ENCODE measurements at regions not wholly inside any gene's neighbourhood (a gene's known extent, or its start where the extent isn't known, plus 50 kb on each side); places are given as distances from the start of the nearest gene placed in this dataset.
"Not testable (repeated sequence)": the region's sequence is repeated elsewhere in the genome, so short reads cannot be mapped to it uniquely, and the experiment has no call there.

- not testable (repeated sequence) for H3F3A ChIP-seq (replicated peaks; ENCODE audit: low read depth); H3K79me2 ChIP-seq (replicated peaks; ENCODE audit: insufficient read depth); H3K4me3 Mint-ChIP-seq; H2AFZ ChIP-seq; ATAC-seq; H3K36me3 Mint-ChIP-seq (ENCODE audit: low read depth); H3K36me3 ChIP-seq (ENCODE audit: insufficient read depth); H3K4me1 Mint-ChIP-seq; H3K27me3 ChIP-seq (ENCODE audit: insufficient read depth); H4K20me1 ChIP-seq (replicated peaks; ENCODE audit: insufficient read depth); H3K27me3 Mint-ChIP-seq (ENCODE audit: insufficient read depth, low read depth, poor library complexity); H3K27ac ChIP-seq (ENCODE audit: low read depth); H3K4me1 ChIP-seq (ENCODE audit: insufficient read depth); H3K4me3 ChIP-seq; DNase-seq (ENCODE audit: low spot score); H3K9me2 ChIP-seq (ENCODE audit: insufficient read depth); H3K4me2 ChIP-seq; H3K27ac Mint-ChIP-seq
- H3K9me3 Mint-ChIP-seq: peaks cover 11% of the 10 kb centered on the region; the same call in 2 of the 3 replicates
Measured at GRCh38 chr13:97770231-97770630, 183.2 kb upstream of the IPO5 start.

GRCh38 chr13:97772466-97772865, 181.0 kb upstream of the IPO5 start:
- H3K9me3 Mint-ChIP-seq: peaks cover 15% of the 10 kb centered on the region; the same call in 2 of the 3 replicates
- H3K9me2 ChIP-seq (ENCODE audit: insufficient read depth); ATAC-seq: not testable (repeated sequence)

GRCh38 chr13:97774391-97775100, 178.9 kb upstream of the IPO5 start:
- not testable (repeated sequence) for H3K27ac Mint-ChIP-seq

More at GRCh38 chr13:97772466-97772865, 181.0 kb upstream of the IPO5 start:
- not testable (repeated sequence) for H3K27ac ChIP-seq (ENCODE audit: low read depth); H4K20me1 ChIP-seq (replicated peaks; ENCODE audit: insufficient read depth); H3K36me3 ChIP-seq (ENCODE audit: insufficient read depth); H3F3A ChIP-seq (replicated peaks; ENCODE audit: low read depth); H3K36me3 Mint-ChIP-seq (ENCODE audit: low read depth); H3K4me2 ChIP-seq; H3K4me1 ChIP-seq (ENCODE audit: insufficient read depth); H2AFZ ChIP-seq; H3K4me3 Mint-ChIP-seq; DNase-seq (ENCODE audit: low spot score); H3K79me2 ChIP-seq (replicated peaks; ENCODE audit: insufficient read depth); H3K4me1 Mint-ChIP-seq; H3K4me3 ChIP-seq; H3K27ac Mint-ChIP-seq; H3K27me3 Mint-ChIP-seq (ENCODE audit: insufficient read depth, low read depth, poor library complexity); H3K27me3 ChIP-seq (ENCODE audit: insufficient read depth)

DNA sequence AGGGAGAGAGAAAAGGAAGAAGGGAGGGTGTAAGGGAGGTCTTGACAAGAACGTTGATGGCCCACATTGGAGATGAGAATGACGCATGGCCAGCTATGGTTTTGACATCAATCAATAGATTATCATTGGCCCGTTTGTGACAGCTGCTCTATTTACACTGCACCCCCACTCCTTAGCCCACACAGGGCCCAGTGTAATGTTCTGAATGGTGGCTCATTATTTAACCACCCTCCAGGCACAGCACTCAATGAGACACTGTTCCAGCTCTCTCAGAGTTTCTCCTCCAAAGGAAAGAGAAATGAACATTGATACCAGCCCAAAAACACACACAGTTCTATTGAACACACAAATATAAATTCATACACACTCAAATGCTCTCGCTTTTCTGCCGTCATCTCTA, 173.0 kb upstream of the IPO5 start:
- H3K79me2 ChIP-seq (replicated peaks; ENCODE audit: insufficient read depth): no peaks in the 10 kb centered on the region
- H3K9me2 ChIP-seq (ENCODE audit: insufficient read depth): peaks cover 11% of the 10 kb centered on the region; the same call in 1 of the 2 replicates
- no peaks in the 10 kb centered on the region for H3K36me3 ChIP-seq (ENCODE audit: insufficient read depth)
- Mint-ChIP-seq H3K27ac (no peak overlapping the region), H3K9me3 (peaks cover 15% of the 10 kb centered on the region; the same call in 2 of the 3 replicates), H3K4me1 (no peaks in the 10 kb centered on the region), H3K36me3 (ENCODE audit: low read depth) (no peaks in the 10 kb centered on the region), H3K4me3 (no peak overlapping the region), H3K27me3 (ENCODE audit: insufficient read depth, low read depth, poor library complexity) (peaks cover 3% of the 10 kb centered on the region)
- H3K4me1 ChIP-seq (ENCODE audit: insufficient read depth): no peaks in the 10 kb centered on the region
- no peaks in the 10 kb centered on the region for H4K20me1 ChIP-seq (replicated peaks; ENCODE audit: insufficient read depth)
- ATAC-seq (no peak), DNase-seq (ENCODE audit: low spot score) (no peak)
- TF ChIP-seq ETS1 (IDR thresholded peaks at IDR 0.05) (no peak), NANOG (IDR thresholded peaks at IDR 0.05; ENCODE audit: borderline replicate concordance) (no peak), JUNB (IDR thresholded peaks at IDR 0.05; ENCODE audit: unreplicated experiment) (no peak)
- H3K4me3 ChIP-seq: no peak overlapping the region
- no peak overlapping the region for H3K27ac ChIP-seq (ENCODE audit: low read depth)
- no peaks in the 10 kb centered on the region for H3F3A ChIP-seq (replicated peaks; ENCODE audit: low read depth)
- no peaks in the 10 kb centered on the region for H3K27me3 ChIP-seq (ENCODE audit: insufficient read depth)
- no peak overlapping the region for H3K4me2 ChIP-seq
- no peak overlapping the region for H2AFZ ChIP-seq

More at GRCh38 chr13:97774391-97775100, 178.9 kb upstream of the IPO5 start:
- peaks cover 15% of the 10 kb centered on the region; the same call in 2 of the 3 replicates for H3K9me3 Mint-ChIP-seq
- not testable (repeated sequence) for H2AFZ ChIP-seq; H4K20me1 ChIP-seq (replicated peaks; ENCODE audit: insufficient read depth); H3K79me2 ChIP-seq (replicated peaks; ENCODE audit: insufficient read depth); H3K4me2 ChIP-seq; H3K27ac ChIP-seq (ENCODE audit: low read depth); H3K4me1 ChIP-seq (ENCODE audit: insufficient read depth); H3K9me2 ChIP-seq (ENCODE audit: insufficient read depth); H3F3A ChIP-seq (replicated peaks; ENCODE audit: low read depth); H3K27me3 ChIP-seq (ENCODE audit: insufficient read depth); H3K4me3 Mint-ChIP-seq; H3K27me3 Mint-ChIP-seq (ENCODE audit: insufficient read depth, low read depth, poor library complexity); H3K4me1 Mint-ChIP-seq; ATAC-seq; H3K4me3 ChIP-seq; H3K36me3 ChIP-seq (ENCODE audit: insufficient read depth); DNase-seq (ENCODE audit: low spot score); H3K36me3 Mint-ChIP-seq (ENCODE audit: low read depth)
